ENCODE measurements at regions not wholly inside any gene's neighbourhood (a gene's known extent, or its start where the extent isn't known, plus 50 kb on each side); places are given as distances from the start of the nearest gene placed in this dataset.
"Not testable (repeated sequence)": the region's sequence is repeated elsewhere in the genome, so short reads cannot be mapped to it uniquely, and the experiment has no call there.

DNA sequence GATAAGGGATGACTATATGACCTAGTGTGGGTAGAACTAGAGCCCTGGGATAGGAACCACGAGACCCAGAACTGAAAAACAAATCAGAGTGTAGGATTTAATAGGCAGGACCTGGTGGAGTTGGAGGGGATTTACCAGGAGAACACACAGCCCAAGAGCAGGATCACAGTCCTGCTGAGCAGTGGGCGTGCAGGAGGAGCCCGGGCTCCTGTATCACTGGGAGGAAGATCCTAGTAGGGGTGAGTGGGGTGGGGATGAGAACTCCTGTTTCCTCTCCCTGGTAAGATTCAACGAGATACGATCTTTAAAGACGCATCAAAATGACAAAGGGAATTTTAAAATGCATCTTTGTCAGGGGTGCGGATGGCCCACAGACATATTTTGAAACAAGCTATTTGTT lies 220.1 kb downstream of the GALC start:
- no peaks in the 10 kb centered on the region for H3K36me3 ChIP-seq
- no peak for DNase-seq

DNA sequence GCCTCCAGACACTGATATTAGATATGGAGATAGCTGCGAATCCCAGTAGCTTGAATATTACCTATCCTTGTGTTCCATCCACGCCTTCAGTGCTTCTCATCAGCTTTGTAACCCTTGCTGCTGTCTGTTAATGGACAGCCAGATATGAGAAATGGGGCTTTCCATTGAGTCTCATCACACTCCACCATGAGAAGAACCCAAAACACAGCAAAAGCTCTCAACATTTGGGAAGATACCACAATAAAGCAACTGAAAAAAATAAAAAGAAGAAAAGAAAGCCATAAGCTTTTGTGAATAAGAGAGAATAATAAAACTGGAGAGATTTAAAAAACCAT lies 225.4 kb downstream of the GALC start:
- Histone ChIP-seq H3K9me3 (no peaks in the 10 kb centered on the region), H3K36me3 (no peaks in the 10 kb centered on the region), H3K4me3 (no peak overlapping the region), H3K27me3 (no peaks in the 10 kb centered on the region)
- DNase-seq = no peak

More for the DNA sequence above, 220.1 kb downstream of the GALC start:
- Histone ChIP-seq H3K4me3 (no peak overlapping the region), H3K27me3 (no peaks in the 10 kb centered on the region), H3K9me3 (no peaks in the 10 kb centered on the region)

DNA sequence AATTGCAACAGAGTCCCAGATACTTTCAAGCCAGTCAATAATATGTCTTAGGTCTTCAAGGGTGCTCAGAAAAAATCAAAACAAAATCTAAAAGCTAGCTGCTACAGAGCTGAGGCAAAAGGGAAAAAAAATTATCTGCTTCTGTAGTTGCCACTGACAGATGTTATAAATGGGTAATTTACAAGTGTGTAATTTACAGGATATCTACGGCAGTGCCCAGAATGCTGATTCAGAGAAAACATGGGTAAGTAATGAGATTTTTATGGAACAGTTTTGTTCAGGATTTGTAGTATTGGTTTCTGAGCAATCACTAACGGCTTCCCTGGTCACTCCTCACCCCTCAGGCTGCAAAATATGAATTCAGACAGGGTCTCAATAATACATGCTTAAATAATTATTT lies 234.1 kb downstream of the GALC start:
- H3K9me3 ChIP-seq = no peaks in the 10 kb centered on the region
- H3K27me3 ChIP-seq = no peaks in the 10 kb centered on the region
- H3K4me3 ChIP-seq = no peak overlapping the region
- no peaks in the 10 kb centered on the region for H3K36me3 ChIP-seq
- no peak for DNase-seq

DNA sequence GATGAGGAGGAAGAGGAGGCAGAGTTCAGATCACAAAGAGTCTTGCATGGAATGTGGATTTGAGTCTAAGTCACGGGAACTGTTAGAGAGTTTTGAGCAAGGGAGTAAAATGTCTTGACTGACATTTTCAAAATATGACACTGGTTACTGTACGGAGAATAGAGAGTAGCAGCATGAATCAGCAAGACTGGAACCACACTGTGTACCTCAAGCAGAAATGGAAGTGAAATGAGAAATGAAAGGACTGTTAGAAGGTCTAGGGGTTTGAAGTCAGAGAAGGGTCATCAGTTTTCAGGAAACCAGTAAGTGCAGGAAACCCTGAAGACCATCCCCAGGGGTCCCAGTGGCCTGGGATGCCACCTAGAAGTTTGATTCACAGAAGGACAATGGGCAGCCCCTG lies 236.3 kb downstream of the GALC start:
- no peaks in the 10 kb centered on the region for H3K36me3 ChIP-seq
- H3K9me3 ChIP-seq = no peaks in the 10 kb centered on the region
- DNase-seq = no peak
- H3K27me3 ChIP-seq = no peaks in the 10 kb centered on the region
- H3K4me3 ChIP-seq = no peak overlapping the region

DNA sequence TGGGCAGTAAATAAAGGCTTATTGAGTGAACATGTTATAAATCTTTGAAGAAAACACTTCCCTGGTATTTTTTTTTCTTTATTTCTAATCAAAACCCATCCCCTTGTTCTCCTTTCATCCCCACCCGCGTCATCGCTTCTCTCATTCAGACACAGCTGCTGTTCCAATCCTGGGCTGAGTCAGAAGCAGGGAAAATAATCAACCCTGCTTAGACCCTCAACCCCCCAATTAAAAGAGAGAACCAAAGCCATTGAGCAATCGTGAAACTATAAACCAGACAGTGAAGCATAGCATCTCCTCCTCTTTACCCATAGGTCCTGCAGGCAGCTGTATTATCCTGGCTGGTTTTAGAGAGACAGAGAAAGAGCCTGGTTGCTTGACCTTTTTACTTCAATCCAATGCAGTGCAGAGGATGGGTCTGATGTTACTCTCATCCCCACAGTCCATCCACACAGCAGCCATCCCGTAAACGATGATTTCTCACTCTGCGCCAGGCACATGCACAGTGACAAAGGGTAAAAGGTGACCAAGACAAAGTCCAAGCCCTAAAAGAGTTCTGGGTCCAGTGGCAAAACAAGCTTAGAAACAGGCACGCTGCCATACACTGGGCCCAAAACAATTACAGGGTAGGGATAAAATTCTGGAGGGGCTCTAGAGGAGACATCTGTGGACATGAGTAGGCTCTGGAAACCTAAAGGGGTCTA lies 238.3 kb downstream of the GALC start:
- H3K9me3 ChIP-seq = no peaks in the 10 kb centered on the region

DNA sequence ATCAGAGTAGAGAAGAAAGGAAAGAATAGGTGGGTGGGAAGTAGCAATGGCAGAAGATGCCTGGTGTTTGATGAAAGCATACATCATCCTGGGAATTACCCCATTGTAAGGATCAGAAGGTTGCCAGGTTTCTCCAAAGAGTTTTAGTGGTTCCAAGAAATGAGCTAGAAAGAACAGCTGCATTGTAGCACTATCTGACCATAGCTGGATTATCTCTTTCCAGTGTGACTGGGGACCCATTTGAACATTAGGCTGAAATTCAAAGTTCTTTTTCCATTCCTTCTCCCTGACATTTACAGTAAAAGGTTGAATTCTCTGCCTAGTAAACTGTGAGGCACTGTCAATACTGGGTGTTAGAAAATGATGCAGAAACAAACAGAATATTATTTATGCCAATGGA lies 244.4 kb downstream of the GALC start:
- H3K36me3 ChIP-seq = no peaks in the 10 kb centered on the region
- H3K9me3 ChIP-seq = no peaks in the 10 kb centered on the region
- no peak overlapping the region for H3K4me3 ChIP-seq
- no peak for DNase-seq
- H3K27me3 ChIP-seq = no peaks in the 10 kb centered on the region

More for the DNA sequence above, 238.3 kb downstream of the GALC start:
- DNase-seq = no peak
- H3K4me3 ChIP-seq = no peak overlapping the region
- no peaks in the 10 kb centered on the region for H3K27me3 ChIP-seq
- H3K36me3 ChIP-seq = no peaks in the 10 kb centered on the region

DNA sequence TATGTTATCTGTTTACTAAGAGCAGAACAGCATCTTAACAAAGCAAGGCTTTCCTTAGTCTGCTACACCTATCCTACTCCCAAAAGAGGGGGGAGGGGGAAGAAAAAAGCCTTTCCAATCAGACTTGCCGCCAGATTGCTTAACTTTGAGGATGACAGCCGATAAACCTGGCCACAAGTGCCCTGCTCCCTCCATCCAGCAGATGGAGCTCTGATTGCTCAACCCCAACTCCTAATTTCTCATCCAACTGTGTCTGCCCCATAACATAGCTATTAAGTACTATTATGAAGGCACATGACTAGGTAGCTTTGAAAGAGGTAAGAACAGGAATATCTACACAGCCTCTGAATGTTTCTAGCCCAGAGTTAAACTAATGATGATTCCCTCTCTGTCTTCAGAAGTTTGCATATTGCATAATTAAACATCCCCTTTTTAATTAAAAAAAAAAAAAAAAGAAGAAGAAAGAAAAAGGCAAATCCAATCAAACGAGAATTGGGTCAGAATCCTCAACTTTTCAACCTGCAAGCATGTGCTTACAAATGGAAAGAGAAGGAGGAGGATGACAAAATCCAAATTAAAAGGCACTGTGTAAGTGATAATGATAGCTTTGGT lies 247.4 kb downstream of the GALC start:
- DNase-seq = peak; percentile 1
- no peaks in the 10 kb centered on the region for H3K9me3 ChIP-seq
- H3K27me3 ChIP-seq = no peaks in the 10 kb centered on the region
- no peaks in the 10 kb centered on the region for H3K36me3 ChIP-seq
- no peak overlapping the region for H3K4me3 ChIP-seq

DNA sequence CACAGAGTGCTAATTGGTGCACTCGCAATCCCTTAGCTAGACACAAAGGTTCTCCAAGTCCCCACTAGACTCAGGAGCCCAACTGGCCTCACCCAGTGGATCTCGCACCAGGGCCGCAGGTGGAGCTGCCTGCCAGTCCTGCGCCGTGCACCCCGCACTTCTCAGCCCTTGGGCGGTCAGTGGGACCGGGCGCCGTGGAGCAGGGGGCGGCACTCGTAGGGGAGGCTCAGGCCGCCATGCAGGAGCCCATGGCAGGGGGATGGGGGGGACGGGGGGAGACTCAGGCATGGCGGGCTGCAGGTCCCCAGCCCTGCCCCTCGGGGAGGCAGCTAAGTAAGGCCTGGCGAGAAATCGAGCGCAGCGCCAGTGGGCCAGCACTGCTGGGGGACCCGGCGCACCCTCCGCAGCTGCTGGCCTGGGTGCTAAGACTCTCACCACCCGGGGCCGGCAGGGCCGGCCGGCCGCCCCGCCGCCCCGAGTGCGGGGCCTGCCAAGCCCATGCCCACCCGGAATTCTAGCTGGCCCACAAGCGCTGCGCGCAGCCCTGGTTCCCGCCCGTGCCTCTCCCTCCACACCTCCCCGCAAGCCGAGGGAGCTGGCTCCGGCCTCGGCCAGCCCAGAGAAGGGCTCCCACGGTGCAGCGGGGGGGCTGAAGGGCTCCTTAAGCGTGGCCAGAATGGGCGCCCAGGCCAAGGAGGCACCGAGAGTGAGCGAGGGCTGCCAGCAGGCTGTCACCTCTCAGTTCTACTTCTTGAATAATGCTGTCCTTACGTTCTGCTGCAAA lies 258.2 kb downstream of the GALC start:
- not testable (repeated sequence) for H3K9me3 ChIP-seq, H3K27me3 ChIP-seq, H3K36me3 ChIP-seq, DNase-seq, H3K4me3 ChIP-seq

DNA sequence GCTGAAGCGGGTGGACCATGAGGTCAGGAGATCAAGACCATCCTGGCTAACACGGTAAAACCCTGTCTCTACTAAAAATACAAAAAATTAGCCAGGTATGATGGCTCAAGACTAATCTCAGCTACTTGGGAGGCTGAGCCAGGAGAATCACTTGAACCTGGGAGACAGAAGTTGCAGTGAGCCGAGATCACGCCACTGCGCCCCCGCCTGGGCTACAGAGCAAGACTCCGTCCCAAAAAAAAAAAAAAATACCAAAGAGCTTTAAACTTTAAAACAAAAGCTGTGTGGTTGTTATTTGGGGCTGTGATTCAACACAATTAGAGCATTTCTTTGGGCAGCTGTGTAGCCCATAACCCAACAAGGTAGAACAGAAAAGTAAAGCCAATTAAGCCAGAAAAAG lies 259.9 kb downstream of the GALC start:
- H3K4me3 ChIP-seq, DNase-seq, H3K36me3 ChIP-seq, H3K9me3 ChIP-seq, H3K27me3 ChIP-seq: not testable (repeated sequence)

DNA sequence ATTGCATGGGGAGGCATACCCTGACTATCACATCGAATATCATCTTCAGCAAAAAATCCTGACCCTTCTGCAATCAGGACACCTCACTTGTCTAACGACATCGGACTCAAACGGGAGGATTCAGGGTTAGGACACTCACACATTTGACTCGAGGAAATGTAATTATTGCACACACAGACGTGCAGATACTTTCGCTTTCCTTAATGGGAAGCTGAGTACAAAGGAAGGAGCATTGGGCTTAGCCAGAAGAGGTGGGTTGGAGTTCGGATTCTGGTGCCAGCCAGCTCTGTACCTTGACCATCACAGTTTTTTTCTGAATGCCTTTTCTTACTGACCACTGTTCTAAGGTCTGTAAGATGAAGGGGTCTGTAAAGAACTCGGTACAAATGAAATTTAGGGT lies 260.4 kb downstream of the GALC start:
- Histone ChIP-seq H3K36me3 (no peaks in the 10 kb centered on the region), H3K4me3 (no peak overlapping the region), H3K27me3 (no peaks in the 10 kb centered on the region), H3K9me3 (no peaks in the 10 kb centered on the region)
- DNase-seq = no peak

DNA sequence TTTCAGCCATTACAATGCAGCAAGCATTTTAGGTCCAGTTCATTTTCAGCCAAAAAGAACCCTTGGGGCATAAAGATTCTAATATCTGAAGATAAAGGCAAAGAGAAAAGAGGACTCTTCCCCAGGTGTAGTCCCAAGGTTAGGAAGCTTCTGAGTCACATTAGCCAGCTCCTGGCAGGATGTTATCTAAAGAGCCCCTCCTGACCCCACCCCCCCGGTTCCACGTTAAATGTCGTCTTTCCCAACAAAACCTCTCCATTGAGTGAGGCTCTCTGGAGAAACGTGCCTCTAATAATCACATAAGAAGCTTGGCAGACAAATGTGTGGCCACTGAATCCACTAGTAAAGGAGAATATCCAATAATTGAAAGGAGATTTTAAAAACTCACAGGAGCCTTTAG lies 267.7 kb downstream of the GALC start:
- no peak for DNase-seq
- Histone ChIP-seq H3K4me3 (no peak overlapping the region), H3K9me3 (no peaks in the 10 kb centered on the region), H3K36me3 (no peaks in the 10 kb centered on the region), H3K27me3 (no peaks in the 10 kb centered on the region)

DNA sequence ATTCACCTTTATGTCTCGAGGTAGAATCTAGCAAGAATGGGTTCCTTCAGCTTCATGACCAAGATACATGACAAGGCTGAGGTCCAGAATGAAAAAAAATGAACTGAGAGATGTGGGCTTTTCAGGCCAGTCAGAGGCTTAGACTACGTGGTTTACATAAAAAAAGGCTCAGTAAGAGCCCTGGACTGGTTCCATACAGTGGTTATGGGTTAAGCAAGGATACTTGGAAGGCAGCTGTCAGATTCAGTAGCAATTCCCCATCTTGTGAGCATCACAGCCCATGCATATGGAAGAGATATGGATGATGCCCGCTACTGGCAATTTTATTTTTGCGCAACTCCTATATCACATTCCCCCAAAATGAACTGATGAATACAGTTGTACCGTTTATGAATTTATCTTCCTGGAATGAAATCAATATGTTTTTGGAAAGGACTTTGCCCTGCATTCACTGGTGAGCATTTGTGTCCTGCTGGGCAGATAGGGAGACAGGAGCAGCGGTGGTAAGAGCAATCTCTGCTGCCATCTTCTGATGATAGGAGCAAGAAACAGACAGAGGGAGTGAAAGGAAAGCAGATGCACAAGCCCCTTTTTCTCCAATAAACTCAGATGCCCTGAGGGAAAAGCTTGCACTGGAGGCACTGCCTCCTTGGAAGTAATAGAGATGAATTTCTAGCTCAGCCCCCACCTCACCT lies 280.4 kb downstream of the GALC start:
- DNase-seq = no peak
- H3K9me3 ChIP-seq = no peaks in the 10 kb centered on the region
- H3K27me3 ChIP-seq = no peaks in the 10 kb centered on the region
- no peaks in the 10 kb centered on the region for H3K36me3 ChIP-seq
- no peak overlapping the region for H3K4me3 ChIP-seq

DNA sequence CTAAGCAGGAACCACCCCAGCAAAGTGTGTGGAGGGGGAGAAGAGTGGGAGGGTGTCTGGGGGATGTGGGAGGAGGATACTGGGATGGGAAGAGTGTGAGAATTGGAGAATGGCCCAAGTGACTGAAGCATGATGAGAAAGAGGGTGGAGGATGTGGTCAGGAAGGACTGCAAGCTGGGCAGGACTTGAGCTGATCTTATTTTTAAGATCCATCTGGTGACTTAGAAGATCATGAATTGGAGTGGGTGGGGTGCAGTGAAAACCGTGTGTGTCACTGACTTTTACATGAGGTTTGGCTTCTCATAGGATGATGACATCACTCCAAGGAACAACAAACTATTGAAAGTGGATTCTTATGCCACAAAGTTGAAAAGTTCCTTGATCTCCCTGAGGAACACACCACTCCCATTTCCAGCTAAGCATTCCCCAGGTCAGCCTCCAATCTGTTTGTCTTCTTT lies 287.5 kb downstream of the GALC start:
- no peak overlapping the region for H3K4me3 ChIP-seq

DNA sequence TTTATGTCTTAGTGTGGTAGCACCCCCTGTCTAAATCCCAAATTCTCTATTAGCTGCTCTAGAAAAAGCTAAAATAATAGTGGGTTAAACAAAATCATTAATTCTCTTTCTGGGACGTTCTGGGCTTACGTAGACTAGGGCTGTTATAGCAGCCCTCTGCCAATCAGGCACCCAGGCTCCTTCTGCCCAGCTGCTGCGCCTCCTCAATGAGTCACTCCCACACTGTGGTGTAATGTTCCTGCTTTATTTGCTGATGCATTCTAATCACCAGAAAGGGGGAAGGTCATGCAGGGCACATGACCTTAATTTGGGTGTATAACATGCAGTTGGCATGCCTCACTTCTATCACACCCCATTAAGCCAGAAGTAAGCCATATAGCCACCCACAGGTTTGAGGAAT lies 294.5 kb downstream of the GALC start:
- DNase-seq = no peak
- Histone ChIP-seq H3K9me3 (no peaks in the 10 kb centered on the region), H3K27me3 (no peaks in the 10 kb centered on the region), H3K36me3 (no peaks in the 10 kb centered on the region), H3K4me3 (no peak overlapping the region)

More for the DNA sequence above, 287.5 kb downstream of the GALC start:
- Histone ChIP-seq H3K9me3 (no peaks in the 10 kb centered on the region), H3K27me3 (no peaks in the 10 kb centered on the region), H3K36me3 (no peaks in the 10 kb centered on the region)
- no peak for DNase-seq

DNA sequence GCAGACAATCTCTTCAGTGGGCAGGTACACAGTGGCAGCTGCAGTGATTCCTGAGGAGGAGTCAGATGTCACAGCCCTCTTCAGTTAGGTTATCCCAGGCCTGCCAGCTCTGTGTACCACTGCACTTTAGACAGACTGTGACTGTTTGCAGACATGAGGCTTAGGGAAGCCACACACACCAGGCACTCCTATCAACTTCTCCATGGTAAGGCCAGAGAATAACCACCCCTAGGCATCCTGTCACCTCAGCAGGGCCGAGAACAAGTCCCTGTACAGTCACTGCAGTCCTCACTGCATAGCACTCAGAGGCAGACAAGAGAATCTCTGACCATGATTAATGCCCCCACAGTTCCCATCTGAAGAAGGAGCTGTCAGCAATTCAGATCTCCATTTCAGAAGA lies 296.5 kb downstream of the GALC start:
- Histone ChIP-seq H3K4me3 (no peak overlapping the region), H3K27me3 (no peaks in the 10 kb centered on the region)
- no peak for DNase-seq

DNA sequence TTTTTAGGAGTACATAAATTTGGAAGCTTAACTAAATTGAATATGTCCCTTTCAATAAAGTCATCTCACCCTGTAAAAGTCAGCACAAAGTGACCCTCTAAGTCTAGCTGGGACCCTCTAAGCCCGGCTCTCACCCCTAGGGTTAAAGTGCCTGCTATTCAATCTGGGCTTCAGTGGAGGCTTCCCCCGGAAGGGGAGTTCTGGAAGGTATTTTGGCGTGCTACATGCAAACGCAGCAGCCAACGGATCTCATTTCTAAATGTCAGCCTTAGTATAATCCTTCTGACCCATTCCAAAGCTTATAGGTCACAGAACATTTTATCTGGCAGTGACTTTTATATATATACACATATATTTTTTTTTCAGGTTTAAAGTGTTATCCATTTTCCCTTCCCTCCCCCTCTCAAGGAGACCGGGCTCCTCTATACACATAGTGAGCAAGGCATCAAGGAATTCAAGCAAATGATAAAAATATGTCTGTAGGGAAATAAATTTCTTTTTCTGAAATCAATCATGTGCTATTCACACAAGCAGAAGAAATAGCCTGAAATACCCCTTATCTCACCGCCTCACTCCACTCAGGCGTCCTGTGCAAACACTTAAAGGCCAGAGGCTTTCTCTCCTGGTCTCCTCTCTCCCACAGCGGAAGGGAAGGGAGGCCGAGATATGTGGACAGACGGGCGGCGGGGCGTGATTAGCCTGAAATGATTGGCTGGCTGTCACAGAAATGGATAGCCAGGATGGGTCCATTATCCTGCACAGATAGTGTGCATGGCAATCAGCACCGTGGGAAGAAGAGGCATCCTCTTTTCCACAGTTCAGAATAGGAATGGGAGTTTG lies 301.7 kb downstream of the GALC start:
- Histone ChIP-seq H3K9me3 (no peaks in the 10 kb centered on the region), H3K4me3 (no peak overlapping the region), H3K27me3 (no peaks in the 10 kb centered on the region), H3K36me3 (no peaks in the 10 kb centered on the region)
- no peak for DNase-seq

More for the DNA sequence above, 296.5 kb downstream of the GALC start:
- no peaks in the 10 kb centered on the region for H3K36me3 ChIP-seq
- no peaks in the 10 kb centered on the region for H3K9me3 ChIP-seq
